ENCODE measurements at regions not wholly inside any gene's neighbourhood (a gene's known extent, or its start where the extent isn't known, plus 50 kb on each side); places are given as distances from the start of the nearest gene placed in this dataset.

DNA sequence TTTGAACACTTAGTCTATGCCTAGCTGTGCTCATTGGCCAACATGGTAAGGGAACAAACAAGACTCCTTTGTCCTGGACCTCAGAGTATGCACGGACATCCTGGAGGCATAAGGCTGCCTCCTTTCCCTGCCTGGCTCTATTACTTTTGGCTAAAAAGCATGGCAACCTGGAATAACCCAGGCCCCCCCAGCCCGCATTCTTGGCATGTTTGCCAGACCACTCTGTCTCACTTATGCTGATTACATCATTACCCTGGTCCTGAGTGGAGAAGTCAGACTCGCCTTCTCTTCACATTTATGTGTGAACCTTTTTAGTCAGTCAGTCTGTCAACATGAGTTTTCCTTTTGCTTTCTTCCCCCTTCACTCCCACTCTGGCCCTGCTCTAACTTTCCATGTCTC is 58.0 kb upstream of the ELK3 start:
- TF ChIP-seq, protein P1, sequence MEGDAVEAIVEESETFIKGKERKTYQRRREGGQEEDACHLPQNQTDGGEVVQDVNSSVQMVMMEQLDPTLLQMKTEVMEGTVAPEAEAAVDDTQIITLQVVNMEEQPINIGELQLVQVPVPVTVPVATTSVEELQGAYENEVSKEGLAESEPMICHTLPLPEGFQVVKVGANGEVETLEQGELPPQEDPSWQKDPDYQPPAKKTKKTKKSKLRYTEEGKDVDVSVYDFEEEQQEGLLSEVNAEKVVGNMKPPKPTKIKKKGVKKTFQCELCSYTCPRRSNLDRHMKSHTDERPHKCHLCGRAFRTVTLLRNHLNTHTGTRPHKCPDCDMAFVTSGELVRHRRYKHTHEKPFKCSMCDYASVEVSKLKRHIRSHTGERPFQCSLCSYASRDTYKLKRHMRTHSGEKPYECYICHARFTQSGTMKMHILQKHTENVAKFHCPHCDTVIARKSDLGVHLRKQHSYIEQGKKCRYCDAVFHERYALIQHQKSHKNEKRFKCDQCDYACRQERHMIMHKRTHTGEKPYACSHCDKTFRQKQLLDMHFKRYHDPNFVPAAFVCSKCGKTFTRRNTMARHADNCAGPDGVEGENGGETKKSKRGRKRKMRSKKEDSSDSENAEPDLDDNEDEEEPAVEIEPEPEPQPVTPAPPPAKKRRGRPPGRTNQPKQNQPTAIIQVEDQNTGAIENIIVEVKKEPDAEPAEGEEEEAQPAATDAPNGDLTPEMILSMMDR (IDR thresholded peaks at IDR 0.05; ENCODE audit: control extremely low read depth in 1 of 3, insufficient read depth in 1 of 3, low read depth in 1 of 3, low read length in 3 of 3): no peak
- TF ChIP-seq RNF2 (IDR thresholded peaks at IDR 0.05; ENCODE audit: borderline replicate concordance, low read depth, low read length, missing control alignments, poor library complexity, severe bottlenecking) (no peak), POLR2A (IDR thresholded peaks at IDR 0.05; ENCODE audit: control extremely low read depth in 1 of 2, low read depth in 2 of 2, low read length in 2 of 2) (no peak), POLR2AphosphoS5 (IDR thresholded peaks at IDR 0.05; ENCODE audit: low read depth, low read length) (no peak), CEBPB (IDR thresholded peaks at IDR 0.05; ENCODE audit: low read depth, low read length) (no peak), EGR1 (IDR thresholded peaks at IDR 0.05; ENCODE audit: borderline replicate concordance, low read depth, low read length) (no peak), SUZ12 (IDR thresholded peaks at IDR 0.05; ENCODE audit: low read length) (no peak), EZH2 (IDR thresholded peaks at IDR 0.05; ENCODE audit: low read depth, low read length, severe bottlenecking) (no peak), SIX5 (IDR thresholded peaks at IDR 0.05; ENCODE audit: low read depth, low read length) (no peak), JUND (IDR thresholded peaks at IDR 0.05; ENCODE audit: low read length) (no peak), NRF1 (IDR thresholded peaks at IDR 0.05; ENCODE audit: low read depth, low read length) (no peak)
- TF ChIP-seq, protein P2, sequence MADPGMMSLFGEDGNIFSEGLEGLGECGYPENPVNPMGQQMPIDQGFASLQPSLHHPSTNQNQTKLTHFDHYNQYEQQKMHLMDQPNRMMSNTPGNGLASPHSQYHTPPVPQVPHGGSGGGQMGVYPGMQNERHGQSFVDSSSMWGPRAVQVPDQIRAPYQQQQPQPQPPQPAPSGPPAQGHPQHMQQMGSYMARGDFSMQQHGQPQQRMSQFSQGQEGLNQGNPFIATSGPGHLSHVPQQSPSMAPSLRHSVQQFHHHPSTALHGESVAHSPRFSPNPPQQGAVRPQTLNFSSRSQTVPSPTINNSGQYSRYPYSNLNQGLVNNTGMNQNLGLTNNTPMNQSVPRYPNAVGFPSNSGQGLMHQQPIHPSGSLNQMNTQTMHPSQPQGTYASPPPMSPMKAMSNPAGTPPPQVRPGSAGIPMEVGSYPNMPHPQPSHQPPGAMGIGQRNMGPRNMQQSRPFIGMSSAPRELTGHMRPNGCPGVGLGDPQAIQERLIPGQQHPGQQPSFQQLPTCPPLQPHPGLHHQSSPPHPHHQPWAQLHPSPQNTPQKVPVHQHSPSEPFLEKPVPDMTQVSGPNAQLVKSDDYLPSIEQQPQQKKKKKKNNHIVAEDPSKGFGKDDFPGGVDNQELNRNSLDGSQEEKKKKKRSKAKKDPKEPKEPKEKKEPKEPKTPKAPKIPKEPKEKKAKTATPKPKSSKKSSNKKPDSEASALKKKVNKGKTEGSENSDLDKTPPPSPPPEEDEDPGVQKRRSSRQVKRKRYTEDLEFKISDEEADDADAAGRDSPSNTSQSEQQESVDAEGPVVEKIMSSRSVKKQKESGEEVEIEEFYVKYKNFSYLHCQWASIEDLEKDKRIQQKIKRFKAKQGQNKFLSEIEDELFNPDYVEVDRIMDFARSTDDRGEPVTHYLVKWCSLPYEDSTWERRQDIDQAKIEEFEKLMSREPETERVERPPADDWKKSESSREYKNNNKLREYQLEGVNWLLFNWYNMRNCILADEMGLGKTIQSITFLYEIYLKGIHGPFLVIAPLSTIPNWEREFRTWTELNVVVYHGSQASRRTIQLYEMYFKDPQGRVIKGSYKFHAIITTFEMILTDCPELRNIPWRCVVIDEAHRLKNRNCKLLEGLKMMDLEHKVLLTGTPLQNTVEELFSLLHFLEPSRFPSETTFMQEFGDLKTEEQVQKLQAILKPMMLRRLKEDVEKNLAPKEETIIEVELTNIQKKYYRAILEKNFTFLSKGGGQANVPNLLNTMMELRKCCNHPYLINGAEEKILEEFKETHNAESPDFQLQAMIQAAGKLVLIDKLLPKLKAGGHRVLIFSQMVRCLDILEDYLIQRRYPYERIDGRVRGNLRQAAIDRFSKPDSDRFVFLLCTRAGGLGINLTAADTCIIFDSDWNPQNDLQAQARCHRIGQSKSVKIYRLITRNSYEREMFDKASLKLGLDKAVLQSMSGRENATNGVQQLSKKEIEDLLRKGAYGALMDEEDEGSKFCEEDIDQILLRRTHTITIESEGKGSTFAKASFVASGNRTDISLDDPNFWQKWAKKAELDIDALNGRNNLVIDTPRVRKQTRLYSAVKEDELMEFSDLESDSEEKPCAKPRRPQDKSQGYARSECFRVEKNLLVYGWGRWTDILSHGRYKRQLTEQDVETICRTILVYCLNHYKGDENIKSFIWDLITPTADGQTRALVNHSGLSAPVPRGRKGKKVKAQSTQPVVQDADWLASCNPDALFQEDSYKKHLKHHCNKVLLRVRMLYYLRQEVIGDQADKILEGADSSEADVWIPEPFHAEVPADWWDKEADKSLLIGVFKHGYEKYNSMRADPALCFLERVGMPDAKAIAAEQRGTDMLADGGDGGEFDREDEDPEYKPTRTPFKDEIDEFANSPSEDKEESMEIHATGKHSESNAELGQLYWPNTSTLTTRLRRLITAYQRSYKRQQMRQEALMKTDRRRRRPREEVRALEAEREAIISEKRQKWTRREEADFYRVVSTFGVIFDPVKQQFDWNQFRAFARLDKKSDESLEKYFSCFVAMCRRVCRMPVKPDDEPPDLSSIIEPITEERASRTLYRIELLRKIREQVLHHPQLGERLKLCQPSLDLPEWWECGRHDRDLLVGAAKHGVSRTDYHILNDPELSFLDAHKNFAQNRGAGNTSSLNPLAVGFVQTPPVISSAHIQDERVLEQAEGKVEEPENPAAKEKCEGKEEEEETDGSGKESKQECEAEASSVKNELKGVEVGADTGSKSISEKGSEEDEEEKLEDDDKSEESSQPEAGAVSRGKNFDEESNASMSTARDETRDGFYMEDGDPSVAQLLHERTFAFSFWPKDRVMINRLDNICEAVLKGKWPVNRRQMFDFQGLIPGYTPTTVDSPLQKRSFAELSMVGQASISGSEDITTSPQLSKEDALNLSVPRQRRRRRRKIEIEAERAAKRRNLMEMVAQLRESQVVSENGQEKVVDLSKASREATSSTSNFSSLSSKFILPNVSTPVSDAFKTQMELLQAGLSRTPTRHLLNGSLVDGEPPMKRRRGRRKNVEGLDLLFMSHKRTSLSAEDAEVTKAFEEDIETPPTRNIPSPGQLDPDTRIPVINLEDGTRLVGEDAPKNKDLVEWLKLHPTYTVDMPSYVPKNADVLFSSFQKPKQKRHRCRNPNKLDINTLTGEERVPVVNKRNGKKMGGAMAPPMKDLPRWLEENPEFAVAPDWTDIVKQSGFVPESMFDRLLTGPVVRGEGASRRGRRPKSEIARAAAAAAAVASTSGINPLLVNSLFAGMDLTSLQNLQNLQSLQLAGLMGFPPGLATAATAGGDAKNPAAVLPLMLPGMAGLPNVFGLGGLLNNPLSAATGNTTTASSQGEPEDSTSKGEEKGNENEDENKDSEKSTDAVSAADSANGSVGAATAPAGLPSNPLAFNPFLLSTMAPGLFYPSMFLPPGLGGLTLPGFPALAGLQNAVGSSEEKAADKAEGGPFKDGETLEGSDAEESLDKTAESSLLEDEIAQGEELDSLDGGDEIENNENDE (IDR thresholded peaks at IDR 0.05; ENCODE audit: insufficient replicate concordance, low read length): no peak
